T-helper 9 cell (primary cell): ENCODE measurements at regions not wholly inside any gene's neighbourhood (a gene's known extent, or its start where the extent isn't known, plus 50 kb on each side); places are given as distances from the start of the nearest gene placed in this dataset.
"Not testable (repeated sequence)": the region's sequence is repeated elsewhere in the genome, so short reads cannot be mapped to it uniquely, and the experiment has no call there.

Experiments
- DNase-seq: peaks from one replicate; pipeline ENCODE4 v3.0.0-alpha.2; 2020

DNA sequence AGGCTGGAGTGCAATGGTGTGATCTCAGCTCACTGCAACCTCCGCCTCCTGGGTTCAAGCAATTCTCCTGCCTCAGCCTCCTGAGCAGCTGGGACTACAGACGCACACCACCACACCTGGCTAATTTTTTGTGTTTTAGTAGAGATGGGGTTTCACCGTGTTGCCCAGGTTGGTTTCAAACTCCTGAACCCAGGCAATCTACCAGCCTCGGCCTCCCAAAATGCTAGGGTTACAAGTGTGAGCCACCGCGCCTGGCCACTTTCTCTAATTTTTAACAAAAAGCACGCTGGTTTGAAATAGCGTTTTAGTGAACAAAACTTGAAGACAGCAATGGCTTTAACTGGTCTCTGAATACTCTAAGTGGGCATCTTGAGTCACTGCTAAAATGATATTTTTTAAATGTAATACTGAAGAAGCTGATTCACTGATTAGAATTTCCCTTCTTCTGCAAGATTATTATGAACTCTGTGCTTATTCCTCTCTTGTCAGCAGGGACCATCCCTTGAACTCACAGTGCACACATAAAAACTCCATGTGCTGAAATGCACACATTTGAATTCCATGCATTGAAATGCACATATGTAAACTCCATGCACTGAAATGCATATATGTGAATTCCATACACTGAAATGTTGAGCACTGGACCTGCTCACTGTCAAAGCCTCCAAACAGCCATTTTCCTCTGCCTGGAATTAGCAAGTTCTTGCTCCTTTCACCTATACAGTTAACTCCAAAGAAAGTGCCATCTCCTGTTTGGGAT is 1411.5 kb upstream of the ACVR2A start:
- no peak for DNase-seq

DNA sequence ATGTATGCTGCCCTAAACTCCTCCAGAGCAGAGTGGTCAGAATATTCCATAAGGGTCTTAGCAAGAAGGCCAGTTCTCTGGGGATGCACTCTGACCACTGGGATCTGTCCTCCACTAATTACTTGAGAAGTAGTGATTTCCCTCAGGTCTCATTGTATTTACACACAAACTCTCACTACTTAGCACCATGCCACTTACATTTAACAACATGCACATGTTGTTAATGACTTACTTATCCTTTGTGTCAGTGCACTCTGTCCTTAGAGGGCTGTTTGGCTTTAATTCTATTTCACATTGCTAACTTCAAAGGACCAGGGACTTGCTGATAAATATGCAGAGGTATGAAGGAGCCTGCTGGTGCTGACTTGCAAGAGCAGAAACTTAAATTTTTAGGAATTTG is 1415.5 kb upstream of the ACVR2A start:
- DNase-seq, result no peak

DNA sequence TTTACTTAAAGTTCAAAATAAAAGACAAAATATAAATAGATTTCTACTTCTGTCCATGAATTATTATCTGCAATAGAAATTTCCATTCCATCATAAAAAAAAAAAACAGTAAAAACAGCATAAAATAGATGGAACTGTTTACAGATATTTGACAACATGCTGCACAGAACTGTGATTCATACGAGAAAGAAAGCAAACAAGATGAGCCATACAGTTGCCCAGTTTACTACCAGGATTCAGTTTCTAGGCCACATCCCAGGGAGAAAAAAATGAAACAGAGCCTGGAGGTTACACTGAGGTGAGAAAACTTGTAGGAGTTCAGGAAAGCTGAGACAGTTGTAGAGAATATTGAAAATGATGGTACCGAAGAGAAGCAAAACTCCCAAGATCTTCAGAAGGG is 1426.9 kb upstream of the ACVR2A start:
- DNase-seq, result no peak

DNA sequence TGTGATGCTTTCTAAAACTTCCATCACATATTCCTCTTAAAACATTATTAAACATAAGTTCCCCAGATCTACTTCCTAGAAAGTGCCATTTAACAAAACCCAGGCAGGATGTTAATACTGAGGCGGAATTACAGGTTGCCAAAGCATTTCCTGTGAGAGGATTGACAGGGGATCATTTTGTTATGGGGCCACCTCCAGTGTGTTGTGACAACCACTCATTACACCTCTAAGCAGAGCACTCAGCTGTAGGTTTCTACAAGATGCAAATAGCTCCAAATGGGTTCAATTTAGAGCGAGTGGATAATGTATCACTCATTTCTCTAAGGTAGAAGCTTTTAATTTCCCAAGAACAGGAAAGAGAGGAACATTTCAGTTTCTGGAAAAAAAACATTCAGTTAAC is 1429.5 kb upstream of the ACVR2A start:
- no peak for DNase-seq

DNA sequence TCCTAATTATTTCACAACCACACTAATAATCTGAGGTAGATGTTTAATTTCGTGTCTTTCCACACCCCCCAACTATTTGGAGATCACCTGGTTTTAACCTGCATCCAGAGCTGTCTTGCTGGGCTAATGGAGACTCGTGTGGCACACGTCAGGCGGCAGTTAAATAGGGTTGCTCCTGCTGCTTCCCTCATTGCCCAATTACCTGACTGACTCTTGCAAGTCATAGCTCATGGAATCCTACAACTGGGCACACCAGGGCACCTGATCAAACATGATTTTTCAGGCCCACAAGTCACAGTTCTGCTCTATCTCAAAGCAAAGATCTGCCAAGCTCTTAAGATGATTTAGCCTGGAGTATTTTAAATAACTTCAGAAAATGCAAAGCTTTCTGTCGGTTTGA is 1430.4 kb upstream of the ACVR2A start:
- DNase-seq, result no peak

DNA sequence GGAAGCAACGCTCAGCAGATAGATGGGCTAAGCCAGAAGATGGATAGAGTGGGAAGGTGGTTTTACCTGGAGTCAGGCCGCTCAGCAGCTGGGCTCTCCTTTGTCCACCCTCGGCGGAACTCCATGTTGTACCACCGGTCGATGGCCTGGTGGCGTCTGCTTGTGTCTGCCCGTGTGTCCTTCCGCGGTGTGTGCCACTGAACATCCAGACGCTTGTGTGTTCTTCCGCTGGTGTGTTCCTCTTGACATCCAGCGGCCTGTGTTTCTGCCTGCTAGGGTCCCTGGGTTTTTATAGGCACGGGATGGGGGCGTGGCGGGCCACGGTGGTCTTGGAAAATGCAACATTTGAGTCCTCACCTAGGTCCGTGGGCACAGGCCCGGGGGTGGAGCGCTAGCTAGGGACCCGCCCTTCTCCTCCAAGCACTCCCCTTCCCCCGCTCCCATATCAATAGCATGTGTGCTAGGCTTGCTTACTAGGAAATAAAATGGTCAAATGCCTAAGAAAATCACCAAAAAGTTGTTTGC is 1431.7 kb upstream of the ACVR2A start:
- DNase-seq, result no peak

DNA sequence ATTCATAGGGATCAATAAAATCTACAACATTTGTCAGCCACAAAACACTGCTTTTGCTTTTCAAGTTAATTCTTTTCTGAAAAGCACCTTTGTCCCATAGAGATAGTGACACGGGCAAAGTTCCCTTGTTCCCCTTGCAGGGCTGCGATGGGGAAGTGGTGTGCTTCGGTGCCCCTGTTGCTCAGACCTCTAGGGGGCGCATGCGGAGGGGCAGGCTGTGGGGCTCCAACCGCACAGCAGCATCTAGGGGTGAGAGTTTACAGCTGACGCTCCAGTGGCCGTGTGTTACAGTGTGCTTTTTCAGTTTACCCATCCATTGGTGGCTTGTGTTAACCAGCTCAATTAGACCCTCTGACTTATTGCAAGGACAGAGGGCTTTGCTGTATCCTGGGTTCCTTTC is 1432.2 kb upstream of the ACVR2A start:
- DNase-seq, result no peak

DNA sequence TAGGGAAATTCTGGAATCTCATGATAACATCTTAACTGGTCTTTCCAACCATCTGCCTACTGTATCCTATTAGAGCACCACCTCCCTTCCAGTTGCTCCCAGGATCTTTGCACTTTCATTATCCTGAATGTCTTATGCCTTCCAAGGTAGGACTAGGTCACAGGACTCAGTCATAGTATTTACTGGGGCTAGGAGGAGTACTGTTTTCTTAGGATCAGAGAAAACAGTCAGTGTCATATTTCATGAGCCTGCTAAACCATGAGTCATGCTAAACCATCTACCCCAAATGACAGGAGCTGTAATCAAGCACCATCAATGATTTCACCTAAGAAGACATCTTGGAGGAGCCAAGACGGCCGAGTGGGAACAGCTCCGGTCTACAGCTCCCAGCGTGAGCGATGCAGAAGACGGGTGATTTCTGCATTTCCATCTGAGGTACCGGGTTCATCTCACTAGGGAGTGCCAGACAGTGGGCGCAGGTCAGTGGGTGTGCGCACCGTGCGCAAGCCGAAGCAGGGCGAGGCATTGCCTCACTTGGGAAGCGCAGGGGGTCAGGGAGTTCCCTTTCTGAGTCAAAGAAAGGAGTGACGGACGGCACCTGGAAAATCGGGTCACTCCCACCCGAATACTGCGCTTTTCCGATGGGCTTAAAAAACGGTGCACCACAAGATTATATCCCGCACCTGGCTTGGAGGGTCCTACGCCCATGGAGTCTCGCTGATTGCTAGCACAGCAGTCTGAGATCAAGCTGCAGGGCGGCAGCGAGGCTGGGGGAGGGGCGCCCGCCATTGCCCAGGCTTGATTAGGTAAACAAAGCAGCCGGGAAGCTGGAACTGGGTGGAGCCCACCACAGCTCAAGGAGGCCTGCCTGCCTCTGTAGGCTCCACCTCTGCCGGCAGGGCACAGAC is 1439.2 kb upstream of the ACVR2A start:
- DNase-seq, result not testable (repeated sequence)

DNA sequence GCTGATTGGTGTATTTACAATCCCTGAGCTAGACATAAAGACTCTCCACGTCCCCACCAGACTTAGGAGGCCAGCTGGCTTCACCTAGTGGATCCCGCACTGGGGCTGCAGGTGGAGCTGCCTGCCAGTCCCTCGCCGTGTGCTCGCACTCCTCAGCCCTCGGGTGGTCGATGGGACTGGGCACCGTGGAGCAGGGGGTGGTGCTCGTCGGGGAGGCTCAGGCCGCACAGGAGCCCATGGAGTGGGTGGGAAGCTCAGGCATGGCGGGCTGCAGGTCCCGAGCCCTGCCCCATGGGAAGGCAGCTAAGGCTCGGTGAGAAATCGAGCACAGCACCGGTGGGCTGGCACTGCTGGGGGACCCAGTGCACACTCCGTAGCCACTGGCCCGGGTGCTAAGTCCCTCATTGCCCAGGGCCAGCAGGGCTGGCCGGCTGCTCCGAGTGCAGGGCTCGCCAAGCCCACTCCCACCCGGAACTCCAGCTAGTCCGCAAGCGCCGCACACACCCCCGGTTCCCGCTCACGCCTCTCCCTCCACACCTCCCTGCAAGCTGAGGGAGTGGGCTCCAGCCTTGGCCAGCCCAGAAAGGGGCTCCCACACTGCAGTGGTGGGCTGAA is 1441.2 kb upstream of the ACVR2A start:
- DNase-seq, result not testable (repeated sequence)

DNA sequence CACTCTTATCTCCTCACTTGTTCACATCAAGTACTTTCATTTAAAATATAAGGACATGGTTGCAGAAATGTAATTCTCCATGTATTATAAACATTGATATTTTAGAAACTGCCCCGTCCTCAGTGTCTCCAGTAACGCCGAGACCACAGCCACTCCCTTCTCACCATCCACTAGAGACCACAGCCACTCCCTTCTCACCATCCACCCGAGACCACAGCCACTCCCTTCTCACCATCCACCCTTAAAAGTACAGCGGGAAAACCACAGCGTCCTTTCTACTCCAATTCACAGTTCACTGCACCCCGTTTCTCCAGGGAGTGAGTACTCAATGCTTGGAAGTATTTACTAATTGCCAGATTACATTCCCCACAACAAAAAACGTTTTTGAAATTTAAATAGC is 1452.2 kb upstream of the ACVR2A start:
- no peak for DNase-seq

DNA sequence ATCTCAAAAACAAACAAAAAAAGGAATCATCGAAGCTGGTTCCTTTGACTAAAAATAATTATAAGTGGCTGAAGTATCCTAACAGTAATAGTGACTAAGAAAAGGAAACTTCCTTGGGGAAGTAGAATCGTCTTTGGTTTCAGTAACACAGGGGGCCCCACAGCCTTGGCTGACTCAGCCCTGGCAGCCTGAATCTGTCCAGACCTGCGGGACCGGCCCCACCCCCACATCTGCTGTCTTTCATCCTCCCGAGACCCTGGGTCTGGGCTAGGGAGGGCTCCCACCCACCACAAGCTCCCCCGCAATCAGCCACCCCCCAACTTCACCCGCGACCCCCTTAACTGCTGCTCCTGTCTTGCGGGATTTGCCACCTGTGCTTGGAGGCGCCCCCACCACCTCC is 1452.6 kb upstream of the ACVR2A start:
- no peak for DNase-seq

DNA sequence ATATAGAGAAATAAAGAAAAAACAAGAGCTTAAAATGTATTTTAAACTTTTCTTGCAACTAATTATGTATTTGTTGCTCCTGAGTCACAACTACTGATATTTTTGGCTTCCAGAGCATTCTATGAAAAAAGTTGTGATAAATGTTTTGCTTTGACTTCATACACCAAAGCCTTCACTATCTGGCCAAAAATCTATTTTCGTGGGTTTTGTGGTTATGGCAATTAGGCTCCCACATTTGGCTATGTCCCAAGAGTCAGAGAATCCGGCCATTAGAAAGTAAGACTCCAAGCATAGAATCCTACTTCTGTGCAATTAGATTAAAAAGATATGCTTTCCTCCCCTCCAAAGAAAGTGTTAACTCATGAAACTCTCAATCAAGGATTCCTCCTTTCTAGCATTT is 1456.1 kb upstream of the ACVR2A start:
- DNase-seq, result no peak

DNA sequence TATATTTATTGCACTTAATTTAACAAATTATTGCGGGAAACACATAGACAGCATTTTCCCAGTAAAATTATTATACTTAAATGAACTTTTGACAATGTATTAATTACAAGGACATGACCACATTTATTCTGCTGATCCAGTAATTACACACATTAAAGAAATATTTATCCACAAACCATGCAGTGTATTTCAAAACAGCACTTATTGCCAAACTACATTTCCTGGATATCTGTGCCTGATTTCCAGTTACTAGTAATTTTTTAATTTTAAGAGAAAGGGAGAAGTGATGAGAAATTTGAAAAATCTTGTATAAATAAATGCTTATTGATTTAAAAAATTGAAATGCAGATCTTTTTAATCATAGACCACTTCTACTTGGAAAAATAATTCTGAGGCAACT is 1458.7 kb upstream of the ACVR2A start:
- no peak for DNase-seq

DNA sequence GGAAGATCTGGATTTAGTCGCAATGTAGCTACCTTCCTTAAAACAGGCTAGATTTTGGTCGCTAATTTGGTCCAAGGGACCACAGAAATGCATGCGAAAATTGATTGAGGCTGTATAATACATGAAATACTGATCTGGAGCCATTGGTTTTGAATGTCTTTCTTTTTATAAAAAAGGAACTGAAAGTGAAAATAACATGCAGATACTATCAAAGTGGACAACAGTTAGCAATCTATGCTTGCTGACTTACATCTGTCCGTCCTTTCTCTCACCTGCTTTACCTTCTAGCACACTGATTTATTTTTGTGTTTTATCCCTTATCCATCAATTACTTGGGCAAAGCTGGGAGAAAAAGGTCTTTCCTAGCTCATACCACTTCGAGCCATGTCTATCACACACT is 1459.8 kb upstream of the ACVR2A start:
- no peak for DNase-seq

DNA sequence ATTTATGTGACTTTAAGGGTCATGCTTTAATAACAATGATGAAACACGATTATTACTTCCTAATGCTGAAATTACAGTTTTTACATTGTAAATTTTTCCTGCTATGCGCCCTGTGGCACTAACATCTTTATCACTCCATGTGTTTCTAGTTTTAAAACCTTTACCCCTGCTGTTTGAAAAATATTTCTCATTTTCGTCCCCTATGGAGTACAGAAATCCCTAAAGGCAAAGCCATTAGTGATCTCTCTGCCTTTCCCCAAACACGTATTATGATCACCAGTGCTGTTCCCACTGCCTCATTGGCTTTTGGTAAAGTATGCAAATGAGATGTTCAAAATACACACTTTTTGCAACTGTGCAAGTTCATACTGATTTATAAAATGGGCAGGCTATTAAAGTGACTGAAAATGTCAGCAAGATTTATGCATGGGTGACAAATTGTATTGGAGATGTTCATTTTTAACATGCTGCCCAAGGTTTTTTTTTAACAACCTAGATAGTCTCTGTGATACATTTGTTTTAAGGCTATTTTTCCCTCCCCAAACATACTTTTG is 1468.2 kb upstream of the ACVR2A start:
- no peak for DNase-seq

DNA sequence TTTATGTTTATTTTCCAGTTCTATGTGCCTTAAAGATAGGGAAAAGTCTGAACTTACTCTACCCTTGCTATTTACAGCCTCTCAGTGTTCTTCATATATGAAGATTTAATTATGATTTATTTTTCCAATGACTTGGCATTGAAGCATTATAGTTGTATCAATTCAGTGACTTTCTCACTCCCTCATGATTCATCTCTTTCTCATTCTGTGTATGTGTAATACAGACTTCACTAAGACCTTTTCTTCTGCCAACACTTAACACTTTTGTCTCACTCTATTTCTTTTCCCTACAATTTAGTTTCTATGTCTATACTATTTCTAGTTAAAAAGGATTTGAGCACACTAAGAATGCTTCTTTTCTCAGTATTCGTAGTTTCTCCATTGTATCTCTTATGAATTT is 1470.3 kb upstream of the ACVR2A start:
- no peak for DNase-seq

DNA sequence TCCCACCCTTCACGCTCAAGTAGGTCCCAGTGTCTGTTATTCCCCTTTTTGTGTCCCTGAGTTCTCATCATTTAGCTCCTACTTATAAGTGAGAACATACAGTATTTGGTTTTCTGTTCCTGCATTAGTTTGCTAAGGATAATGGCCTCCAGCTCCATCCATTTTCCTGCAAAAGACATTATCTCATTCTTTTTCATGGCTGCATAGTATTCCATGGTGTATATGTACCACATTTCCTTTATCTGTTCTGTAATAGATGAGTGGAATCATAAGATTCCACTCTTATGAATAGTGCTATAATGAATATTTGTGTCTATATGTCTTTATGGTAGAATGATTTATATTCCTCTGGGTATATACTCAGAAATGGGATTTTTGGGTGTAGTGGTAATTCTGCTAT is 1473.5 kb upstream of the ACVR2A start:
- not testable (repeated sequence) for DNase-seq

DNA sequence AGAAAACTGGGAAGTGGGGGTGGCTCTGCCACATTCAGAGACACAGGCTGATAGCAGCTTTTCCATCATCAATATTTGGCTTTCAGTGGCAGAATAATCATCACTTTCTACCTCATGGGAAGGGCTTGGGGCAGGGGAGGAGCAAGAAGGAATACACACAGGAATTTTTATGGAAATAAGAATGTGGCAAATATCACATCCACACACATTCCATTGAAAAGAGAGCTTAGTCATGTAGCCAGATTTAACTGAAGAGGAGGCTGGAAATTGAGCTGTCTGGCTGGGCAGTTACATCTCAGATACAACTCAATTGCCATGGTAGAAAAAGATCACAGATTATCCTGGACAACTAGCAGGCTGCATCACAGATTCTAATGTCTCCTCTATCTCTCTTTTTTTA is 1474.0 kb upstream of the ACVR2A start:
- no peak for DNase-seq

DNA sequence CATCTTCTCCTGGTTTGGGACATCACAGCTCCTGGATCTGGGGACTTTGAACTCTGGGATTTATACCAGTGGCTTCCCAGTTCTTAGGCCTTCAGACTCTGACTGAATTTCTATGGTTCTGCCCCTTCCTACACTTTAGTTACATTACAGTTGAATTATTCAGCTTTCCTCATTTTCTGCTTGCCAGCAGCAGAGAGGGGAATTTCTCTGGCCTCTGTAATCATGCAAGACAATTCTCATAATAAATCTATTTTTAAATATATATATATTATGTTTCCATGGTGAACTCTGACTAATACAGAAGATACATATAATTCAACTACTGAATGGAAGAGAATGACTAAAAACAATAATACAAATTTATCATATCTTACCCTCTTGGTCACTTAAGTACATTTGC is 1478.6 kb upstream of the ACVR2A start:
- DNase-seq, result no peak

DNA sequence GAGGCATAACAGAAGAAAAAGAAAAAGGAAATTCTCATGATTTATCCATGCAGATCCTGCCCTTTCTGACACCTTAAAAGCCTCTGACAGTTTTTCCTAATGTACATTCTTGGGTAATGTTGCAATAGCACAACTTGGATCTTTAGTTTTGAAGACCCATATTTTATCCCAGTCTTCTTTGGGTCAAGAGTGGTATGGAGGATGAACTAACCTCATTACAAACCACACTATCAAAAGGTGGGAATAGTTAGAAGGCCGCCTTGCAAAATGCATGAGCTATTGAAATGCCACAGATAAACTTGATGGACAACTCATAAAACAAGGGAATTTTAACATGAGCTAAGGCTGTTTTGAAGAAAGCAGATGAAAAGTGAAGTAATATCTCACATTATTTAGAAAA is 1479.8 kb upstream of the ACVR2A start:
- DNase-seq, result no peak

DNA sequence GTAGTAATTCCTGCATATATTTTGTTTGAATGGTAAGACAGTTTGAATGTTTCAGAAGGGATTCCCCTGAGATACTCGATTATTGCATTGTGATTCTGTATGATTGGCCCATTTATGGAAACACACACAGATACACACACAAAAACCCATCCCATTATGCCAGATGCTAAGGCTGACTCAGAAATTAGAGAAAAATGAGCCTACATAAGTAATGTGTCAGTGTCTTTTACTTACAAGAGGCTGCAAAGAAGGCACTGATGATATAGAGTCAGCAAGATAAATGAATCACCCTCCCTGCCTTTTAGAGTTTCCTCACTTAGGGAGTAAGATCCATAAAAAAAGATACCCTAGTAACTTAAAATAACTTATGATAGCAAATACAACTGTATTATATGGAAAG is 1481.1 kb upstream of the ACVR2A start:
- DNase-seq, result no peak

DNA sequence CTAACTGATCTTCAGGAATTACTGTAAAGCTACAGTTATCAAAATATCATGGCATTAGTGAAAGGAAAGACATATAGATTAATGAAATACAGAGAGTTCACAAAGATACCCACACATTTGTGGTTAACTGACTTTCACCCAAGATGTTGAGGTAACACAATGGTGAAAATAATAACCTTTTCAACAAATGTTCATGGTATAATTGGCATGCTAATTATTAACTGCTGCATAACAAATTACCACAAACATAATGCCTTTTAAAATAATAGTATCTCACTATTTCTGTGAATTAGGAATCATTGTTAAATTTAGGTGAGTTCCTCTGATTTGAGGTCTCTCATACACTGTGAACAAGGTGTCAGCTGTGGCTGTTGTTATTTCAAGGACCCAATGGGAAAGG is 1493.1 kb upstream of the ACVR2A start:
- no peak for DNase-seq

DNA sequence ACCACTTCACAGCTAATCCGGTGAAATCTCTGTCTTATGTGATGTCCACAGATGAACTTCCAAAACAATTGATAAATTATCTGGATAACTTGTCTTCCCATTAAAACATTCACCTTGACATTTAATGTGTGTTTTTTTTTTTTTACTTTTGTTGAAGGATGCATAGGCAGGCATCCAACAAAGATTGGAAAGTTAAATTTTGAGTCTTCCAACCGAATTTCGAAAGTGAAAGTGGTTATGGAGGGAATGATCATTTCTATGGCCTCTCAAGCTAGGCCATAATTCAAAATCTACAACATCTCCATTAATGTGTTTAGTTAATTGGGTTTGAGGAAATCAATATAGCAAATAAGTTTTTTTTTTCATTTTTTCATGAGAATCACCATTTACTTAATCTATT is 1495.5 kb upstream of the ACVR2A start:
- DNase-seq, result no peak
